ENCODE measurements at regions not wholly inside any gene's neighbourhood (a gene's known extent, or its start where the extent isn't known, plus 50 kb on each side); places are given as distances from the start of the nearest gene placed in this dataset.

- DNase-seq: no peak
- no peaks in the 10 kb centered on the region for H3K9me3 ChIP-seq
- H3K4me3 ChIP-seq: no peak overlapping the region
- no peaks in the 10 kb centered on the region for H3K36me3 ChIP-seq
- peaks cover 22% of the 10 kb centered on the region for H3K27me3 ChIP-seq
These were observed 70.3 kb upstream of the MMP2 start for GRCh38 chr16:55408661-55409060.

- Histone ChIP-seq H3K36me3 (no peaks in the 10 kb centered on the region), H3K4me3 (no peak overlapping the region), H3K9me3 (no peaks in the 10 kb centered on the region), H3K27me3 (peaks cover 19% of the 10 kb centered on the region)
- no peak for DNase-seq
These were observed 67.8 kb upstream of the MMP2 start for GRCh38 chr16:55411231-55411630.

- Histone ChIP-seq H3K9me3 (no peaks in the 10 kb centered on the region), H3K4me3 (no peak overlapping the region), H3K36me3 (no peaks in the 10 kb centered on the region), H3K27me3 (peaks cover 26% of the 10 kb centered on the region)
- DNase-seq: no peak
These were observed 60.4 kb upstream of the MMP2 start for GRCh38 chr16:55418586-55418985.

- no peaks in the 10 kb centered on the region for H3K9me3 ChIP-seq
These were observed 57.8 kb upstream of the MMP2 start for GRCh38 chr16:55421226-55421625.

GRCh38 chr16:55426865-55427484, 52.0 kb upstream of the MMP2 start:
- Histone ChIP-seq H3K4me3 (no peak overlapping the region), H3K9me3 (no peaks in the 10 kb centered on the region)
- DNase-seq: no peak

More at GRCh38 chr16:55421226-55421625, 57.8 kb upstream of the MMP2 start:
- peaks cover 18% of the 10 kb centered on the region; the same call in 1 of the 2 replicates for H3K27me3 ChIP-seq
- H3K4me3 ChIP-seq: no peak overlapping the region
- DNase-seq: no peak
- H3K36me3 ChIP-seq: no peaks in the 10 kb centered on the region

More at GRCh38 chr16:55426865-55427484, 52.0 kb upstream of the MMP2 start:
- Histone ChIP-seq H3K36me3 (no peaks in the 10 kb centered on the region), H3K27me3 (peaks cover 8% of the 10 kb centered on the region; the same call in 1 of the 2 replicates)
